ENCODE measurements at regions not wholly inside any gene's neighbourhood (a gene's known extent, or its start where the extent isn't known, plus 50 kb on each side); places are given as distances from the start of the nearest gene placed in this dataset.

DNA sequence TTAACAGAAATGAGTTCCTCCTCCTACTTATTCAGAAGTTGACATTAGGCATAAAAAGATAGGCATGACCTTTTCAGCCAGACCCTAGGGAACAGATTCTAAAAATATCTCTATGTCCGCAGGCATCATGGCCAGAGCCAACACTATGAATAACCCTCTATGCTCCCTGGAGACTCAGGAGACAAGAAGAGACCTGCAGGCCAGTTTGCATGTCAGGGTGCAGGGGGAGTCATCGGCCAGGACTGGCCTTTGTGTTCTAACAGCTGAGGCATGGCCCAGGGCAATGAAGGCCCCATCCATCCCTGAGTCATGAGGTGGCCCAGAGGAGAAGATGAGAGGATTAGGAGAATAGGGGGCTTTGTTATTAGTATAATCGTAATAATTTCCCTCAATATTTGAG, 93.8 kb downstream of the TMEM215 start:
- Histone ChIP-seq H3K27me3 (replicated peaks; ENCODE audit: control insufficient read depth, insufficient read depth, low read length) (no peaks in the 10 kb centered on the region), H3K4me3 (replicated peaks; ENCODE audit: low read depth, low read length) (no peak overlapping the region), H3K36me3 (ENCODE audit: control insufficient read depth, insufficient read depth, low read length) (no peaks in the 10 kb centered on the region)
- DNase-seq (ENCODE audit: extremely low read depth, insufficient read length), result no peak
- TF ChIP-seq, protein P1, sequence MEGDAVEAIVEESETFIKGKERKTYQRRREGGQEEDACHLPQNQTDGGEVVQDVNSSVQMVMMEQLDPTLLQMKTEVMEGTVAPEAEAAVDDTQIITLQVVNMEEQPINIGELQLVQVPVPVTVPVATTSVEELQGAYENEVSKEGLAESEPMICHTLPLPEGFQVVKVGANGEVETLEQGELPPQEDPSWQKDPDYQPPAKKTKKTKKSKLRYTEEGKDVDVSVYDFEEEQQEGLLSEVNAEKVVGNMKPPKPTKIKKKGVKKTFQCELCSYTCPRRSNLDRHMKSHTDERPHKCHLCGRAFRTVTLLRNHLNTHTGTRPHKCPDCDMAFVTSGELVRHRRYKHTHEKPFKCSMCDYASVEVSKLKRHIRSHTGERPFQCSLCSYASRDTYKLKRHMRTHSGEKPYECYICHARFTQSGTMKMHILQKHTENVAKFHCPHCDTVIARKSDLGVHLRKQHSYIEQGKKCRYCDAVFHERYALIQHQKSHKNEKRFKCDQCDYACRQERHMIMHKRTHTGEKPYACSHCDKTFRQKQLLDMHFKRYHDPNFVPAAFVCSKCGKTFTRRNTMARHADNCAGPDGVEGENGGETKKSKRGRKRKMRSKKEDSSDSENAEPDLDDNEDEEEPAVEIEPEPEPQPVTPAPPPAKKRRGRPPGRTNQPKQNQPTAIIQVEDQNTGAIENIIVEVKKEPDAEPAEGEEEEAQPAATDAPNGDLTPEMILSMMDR (IDR thresholded peaks at IDR 0.05; ENCODE audit: insufficient read depth, low read length, poor library complexity, severe bottlenecking), result no peak

DNA sequence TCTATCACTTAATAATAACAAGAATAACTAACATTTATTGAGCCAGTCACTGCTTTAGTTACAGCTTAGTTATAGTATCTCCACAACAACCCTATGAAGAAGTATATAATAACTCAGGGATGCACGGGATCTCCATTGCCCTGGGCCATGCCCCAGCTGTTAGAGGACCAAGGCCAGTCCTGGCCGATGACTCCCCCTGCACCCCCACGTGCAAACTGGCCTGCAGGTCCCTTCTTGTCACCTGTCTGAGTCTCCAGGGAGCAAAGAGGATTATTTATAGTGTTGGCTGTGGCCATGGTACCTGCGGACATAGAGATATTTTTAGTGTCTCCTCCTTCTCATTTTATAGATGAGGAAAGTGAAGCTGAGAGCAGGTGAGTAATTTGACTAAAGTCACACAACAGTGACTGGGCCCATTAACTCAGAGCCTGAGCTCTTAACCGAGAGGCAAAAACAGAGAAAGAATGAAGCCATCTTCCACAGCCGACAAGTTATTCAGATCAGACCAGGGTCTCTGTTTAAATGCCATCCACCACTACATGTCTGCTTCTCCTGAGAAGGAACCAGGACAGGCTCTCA, 94.4 kb downstream of the TMEM215 start:
- no peak for DNase-seq (ENCODE audit: extremely low read depth, insufficient read length)
- TF ChIP-seq, protein P1 (IDR thresholded peaks at IDR 0.05; ENCODE audit: insufficient read depth, low read length, poor library complexity, severe bottlenecking), result no peak
- Histone ChIP-seq H3K4me3 (replicated peaks; ENCODE audit: low read depth, low read length) (no peak overlapping the region), H3K27me3 (replicated peaks; ENCODE audit: control insufficient read depth, insufficient read depth, low read length) (no peaks in the 10 kb centered on the region), H3K36me3 (ENCODE audit: control insufficient read depth, insufficient read depth, low read length) (no peaks in the 10 kb centered on the region)

DNA sequence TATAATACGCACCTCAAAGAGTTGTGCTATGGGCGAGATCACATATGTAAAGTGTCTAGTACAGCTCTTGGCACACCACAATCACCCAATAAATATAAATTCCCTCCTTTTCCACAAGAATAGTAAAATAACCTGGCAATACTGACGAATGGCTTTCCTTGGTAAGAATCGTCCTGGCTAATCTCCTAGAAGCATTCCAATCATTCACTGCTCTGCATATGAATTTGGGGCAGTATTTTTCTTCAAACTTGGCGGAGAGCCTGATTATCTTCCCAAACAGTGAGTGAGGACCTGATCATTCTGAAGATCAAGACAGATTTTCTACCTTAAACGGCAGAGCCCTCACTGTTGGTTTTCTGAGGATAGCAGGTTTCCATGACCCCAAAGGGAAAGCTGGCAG, 96.0 kb downstream of the TMEM215 start:
- H3K27me3 ChIP-seq (replicated peaks; ENCODE audit: control insufficient read depth, insufficient read depth, low read length), result no peaks in the 10 kb centered on the region
- TF ChIP-seq, protein P1 (IDR thresholded peaks at IDR 0.05; ENCODE audit: insufficient read depth, low read length, poor library complexity, severe bottlenecking), result no peak
- no peaks in the 10 kb centered on the region for H3K36me3 ChIP-seq (ENCODE audit: control insufficient read depth, insufficient read depth, low read length)
- DNase-seq (ENCODE audit: extremely low read depth, insufficient read length), result no peak
- H3K4me3 ChIP-seq (replicated peaks; ENCODE audit: low read depth, low read length), result no peak overlapping the region

DNA sequence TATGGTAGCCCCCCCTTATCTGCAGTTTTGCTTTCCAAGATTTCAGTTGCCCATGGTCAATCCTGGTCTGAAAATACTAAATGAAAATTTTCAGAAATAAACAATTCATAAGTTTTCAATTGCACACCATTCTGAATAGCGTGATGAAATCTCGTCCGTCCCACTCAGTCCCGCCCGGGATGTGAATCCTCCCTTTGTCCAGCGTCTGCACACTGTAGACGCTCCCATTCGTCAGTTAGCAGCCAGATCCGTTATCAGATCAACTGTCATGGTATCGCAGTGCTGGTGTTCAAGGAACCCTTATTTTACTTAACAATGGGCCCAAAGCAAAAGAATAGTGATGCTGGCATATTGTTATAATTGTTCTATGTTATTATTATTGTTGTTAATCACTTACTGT, 98.6 kb downstream of the TMEM215 start:
- no peak for DNase-seq (ENCODE audit: extremely low read depth, insufficient read length)
- Histone ChIP-seq H3K4me3 (replicated peaks; ENCODE audit: low read depth, low read length) (no peak overlapping the region), H3K27me3 (replicated peaks; ENCODE audit: control insufficient read depth, insufficient read depth, low read length) (no peaks in the 10 kb centered on the region; the same call in 1 of the 2 replicates), H3K36me3 (ENCODE audit: control insufficient read depth, insufficient read depth, low read length) (no peaks in the 10 kb centered on the region)
- TF ChIP-seq, protein P1 (IDR thresholded peaks at IDR 0.05; ENCODE audit: insufficient read depth, low read length, poor library complexity, severe bottlenecking), result no peak

DNA sequence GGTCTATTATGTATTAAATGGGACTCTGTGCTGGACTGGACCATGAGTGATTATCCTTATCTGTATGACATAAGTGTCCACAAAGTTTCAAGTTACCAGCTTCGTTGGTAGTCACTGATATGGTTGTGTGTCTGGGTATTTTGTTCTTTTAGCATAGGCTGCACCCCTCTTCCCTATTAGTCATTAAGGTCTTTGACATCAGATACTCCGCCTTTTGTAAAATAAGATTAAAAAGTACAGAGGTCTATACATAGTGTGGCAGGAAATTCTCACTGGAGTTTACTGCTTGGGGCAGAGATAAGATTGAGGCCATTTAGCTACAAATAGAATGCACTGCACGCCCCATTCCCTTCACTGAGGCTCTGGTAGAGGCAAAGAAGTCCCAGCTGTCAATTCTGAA, 99.4 kb downstream of the TMEM215 start:
- TF ChIP-seq, protein P1 (IDR thresholded peaks at IDR 0.05; ENCODE audit: insufficient read depth, low read length, poor library complexity, severe bottlenecking), result no peak
- no peak overlapping the region for H3K4me3 ChIP-seq (replicated peaks; ENCODE audit: low read depth, low read length)
- H3K27me3 ChIP-seq (replicated peaks; ENCODE audit: control insufficient read depth, insufficient read depth, low read length), result no peaks in the 10 kb centered on the region; the same call in 1 of the 2 replicates
- no peak for DNase-seq (ENCODE audit: extremely low read depth, insufficient read length)
- no peaks in the 10 kb centered on the region for H3K36me3 ChIP-seq (ENCODE audit: control insufficient read depth, insufficient read depth, low read length)

DNA sequence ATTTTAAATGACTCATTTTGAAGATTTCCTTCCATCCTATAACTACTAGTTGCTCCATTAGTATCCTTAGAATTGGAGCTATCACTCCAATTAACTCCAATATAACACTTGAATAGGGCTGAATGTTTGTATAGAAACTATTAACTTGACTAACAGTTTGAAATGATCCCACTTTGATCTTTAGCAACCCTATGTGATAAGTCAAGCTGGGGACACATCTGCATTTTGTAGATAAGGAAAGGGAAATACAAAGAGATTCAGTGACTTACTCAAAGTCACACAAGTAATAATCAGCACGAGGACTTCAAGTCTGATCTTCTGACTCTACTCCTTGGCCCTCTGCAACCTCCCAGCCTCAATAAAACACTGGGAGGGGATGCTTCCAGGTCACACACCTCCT, 101.1 kb downstream of the TMEM215 start:
- DNase-seq (ENCODE audit: extremely low read depth, insufficient read length), result no peak
- Histone ChIP-seq H3K27me3 (replicated peaks; ENCODE audit: control insufficient read depth, insufficient read depth, low read length) (no peaks in the 10 kb centered on the region; the same call in none of the 2 replicates), H3K4me3 (replicated peaks; ENCODE audit: low read depth, low read length) (no peak overlapping the region), H3K36me3 (ENCODE audit: control insufficient read depth, insufficient read depth, low read length) (no peaks in the 10 kb centered on the region)
- TF ChIP-seq, protein P1 (IDR thresholded peaks at IDR 0.05; ENCODE audit: insufficient read depth, low read length, poor library complexity, severe bottlenecking), result no peak
